ENCODE measurements at regions not wholly inside any gene's neighbourhood (a gene's known extent, or its start where the extent isn't known, plus 50 kb on each side); places are given as distances from the start of the nearest gene placed in this dataset.

GRCh38 chr10:37711617-37712488 is 145.6 kb downstream of the ZNF248 start:
- CTCF ChIA-PET (ENCODE audit: low intra/inter-chr PET ratio, low total read pairs): no interaction called here
- Histone ChIP-seq H3K27me3 (ENCODE audit: control insufficient read depth in 1 of 2, insufficient read depth in 2 of 2, low read length in 2 of 2) (no peaks in the 10 kb centered on the region; a peak in 1 of 5 replicates), H3K27ac (ENCODE audit: extremely low read length, insufficient read depth, low read length) (no peak overlapping the region), H3K36me3 (replicated peaks in 1 of 2; ENCODE audit: control insufficient read depth in 1 of 2, insufficient read depth in 2 of 2, low read length in 2 of 2) (no peaks in the 10 kb centered on the region), H3K4me3 (replicated peaks in 1 of 3; ENCODE audit: insufficient read depth in 1 of 3, low read depth in 2 of 3, low read length in 3 of 3) (no peak overlapping the region), H3K4me2 (ENCODE audit: low read depth, low read length) (no peak overlapping the region), H3K4me1 (ENCODE audit: insufficient read depth, low read length) (no peaks in the 10 kb centered on the region), H3K9ac (ENCODE audit: insufficient read depth, low read depth, low read length) (no peak overlapping the region), H4K20me1 (ENCODE audit: insufficient read depth, low read length) (no peaks in the 10 kb centered on the region), H3K9me3 (ENCODE audit: low read length) (no peaks in the 10 kb centered on the region), H3K79me2 (ENCODE audit: insufficient read depth, low read length) (no peaks in the 10 kb centered on the region), H2AFZ (ENCODE audit: low read length) (no peak overlapping the region)
- in situ Hi-C loops (cut with HindIII; ENCODE audit: extremely low pct_ligation_motif_present, low pct_unique_long_range_greater_than_20kb) (no loop called here), intact Hi-C loops (cut with micrococcal nuclease; ENCODE audit: unreplicated experiment) (no loop called here)
- peak; percentile 20 to 50; a peak in 2 of 4 replicates for TF ChIP-seq MAFK (conservative IDR thresholded peaks at IDR 0.05 in 1 of 2, IDR thresholded peaks at IDR 0.05 in 1 of 2; ENCODE audit: low read length in 2 of 2)
- no peak for TF ChIP-seq ZNF335 (CRISPR knock-in tag; IDR thresholded peaks at IDR 0.05)
- TF ChIP-seq MLLT10 (CRISPR knock-in tag; IDR thresholded peaks at IDR 0.05): no peak
- TF ChIP-seq SMAD1 (CRISPR knock-in tag; IDR thresholded peaks at IDR 0.05; ENCODE audit: borderline replicate concordance, low read depth): no peak
- TF ChIP-seq MIXL1 (CRISPR knock-in tag; IDR thresholded peaks at IDR 0.05): no peak
- TF ChIP-seq MAFF (IDR thresholded peaks at IDR 0.05; ENCODE audit: low read depth, low read length): 0 out of 2 replicates have a peak, but pooled peaks have one; percentile 25
- no peak for TF ChIP-seq MTF2 (CRISPR knock-in tag; IDR thresholded peaks at IDR 0.05; ENCODE audit: borderline replicate concordance)
- no peak for TF ChIP-seq ZNF674 (CRISPR knock-in tag; IDR thresholded peaks at IDR 0.05; ENCODE audit: low read depth)
- no peak for TF ChIP-seq FLYWCH1 (CRISPR knock-in tag; IDR thresholded peaks at IDR 0.05)
- no peak for TF ChIP-seq SRY (CRISPR knock-in tag; IDR thresholded peaks at IDR 0.05)
- ATAC-seq: peak; percentile 41
- BruUV-seq (replicated peaks): no TSS peak
- no peak for DNase-seq (ENCODE audit: low spot score)
- FAIRE-seq: no peak
- WGBS (ENCODE audit: low lambda C conversion rate): 0% methylated on average over 1 of the region's 13 CpGs
- POLR2A ChIA-PET: no interaction called here

Data from HepG2 (cell line).